ENCODE measurements at regions not wholly inside any gene's neighbourhood (a gene's known extent, or its start where the extent isn't known, plus 50 kb on each side); places are given as distances from the start of the nearest gene placed in this dataset.

DNA sequence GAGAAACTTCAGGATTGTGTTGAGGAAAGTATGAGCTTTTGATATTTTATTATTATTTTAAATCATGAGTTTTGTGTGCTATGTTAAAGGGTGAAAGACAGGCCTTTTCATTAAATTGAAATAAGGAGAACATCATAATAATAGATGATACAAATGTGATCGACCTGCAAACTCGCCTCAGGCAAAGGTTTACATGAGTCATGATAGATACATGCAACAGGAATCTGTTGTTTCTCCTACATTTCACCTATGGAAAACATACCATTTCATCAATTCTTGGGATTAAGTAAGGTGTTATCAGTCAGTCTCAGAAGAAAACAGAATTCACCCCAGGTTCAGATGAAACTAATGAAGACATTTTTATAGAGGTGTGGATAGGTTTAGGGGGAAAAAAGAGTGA lies 1992.5 kb upstream of the PIK3C3 start:
- POLR2A ChIA-PET = no interaction called here

DNA sequence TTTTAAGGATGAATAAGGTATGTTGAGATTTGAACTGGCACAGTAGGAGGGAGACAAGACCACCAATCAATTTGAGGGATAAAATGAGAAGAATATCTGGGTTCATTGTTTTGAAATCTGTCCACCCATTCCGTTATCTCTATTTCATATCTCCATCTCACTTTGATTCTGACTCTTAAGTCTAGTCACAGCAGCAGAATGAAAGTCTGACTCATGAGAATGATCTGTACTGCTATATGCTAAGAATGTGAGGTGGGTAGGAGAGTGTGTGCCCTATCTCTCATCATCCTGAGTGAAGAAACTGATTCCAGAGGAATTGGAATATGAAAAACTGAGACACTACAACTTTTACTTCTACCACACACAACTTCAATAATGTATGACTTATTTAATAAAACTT lies 1994.5 kb upstream of the PIK3C3 start:
- ChIA-PET CTCF (no interaction called here), POLR2A (no interaction called here)
- H3K4me1 Mint-ChIP-seq (ENCODE audit: low read depth) = no peaks in the 10 kb centered on the region
- peaks cover 8% of the 10 kb centered on the region for H3K9me3 Mint-ChIP-seq (ENCODE audit: insufficient read depth)
- DNase-seq (no peak), ATAC-seq (no peak)
- H3K27ac Mint-ChIP-seq = no peak overlapping the region
- H3K27me3 Mint-ChIP-seq (ENCODE audit: low read depth) = no peaks in the 10 kb centered on the region
- no peak overlapping the region for H3K4me3 Mint-ChIP-seq
- no peaks in the 10 kb centered on the region for H3K36me3 Mint-ChIP-seq (ENCODE audit: low read depth)

More for the DNA sequence above, 1992.5 kb upstream of the PIK3C3 start:
- no peak overlapping the region for H3K27ac Mint-ChIP-seq
- H3K36me3 Mint-ChIP-seq (ENCODE audit: low read depth) = no peaks in the 10 kb centered on the region
- ATAC-seq = no peak
- no peaks in the 10 kb centered on the region for H3K4me1 Mint-ChIP-seq (ENCODE audit: low read depth)
- H3K4me3 Mint-ChIP-seq = no peak overlapping the region
- peaks cover 8% of the 10 kb centered on the region for H3K9me3 Mint-ChIP-seq (ENCODE audit: insufficient read depth)
- H3K27me3 Mint-ChIP-seq (ENCODE audit: low read depth) = no peaks in the 10 kb centered on the region
- CTCF ChIA-PET = no interaction called here
- no peak for DNase-seq

GRCh38 chr18:39959839-39960238 lies 1995.2 kb upstream of the PIK3C3 start:
- Mint-ChIP-seq H3K4me3 (no peak overlapping the region), H3K27me3 (ENCODE audit: low read depth) (no peaks in the 10 kb centered on the region), H3K27ac (no peak overlapping the region), H3K36me3 (ENCODE audit: low read depth) (no peaks in the 10 kb centered on the region), H3K4me1 (ENCODE audit: low read depth) (no peaks in the 10 kb centered on the region), H3K9me3 (ENCODE audit: insufficient read depth) (peaks cover 8% of the 10 kb centered on the region)
- ChIA-PET CTCF (no interaction called here), POLR2A (no interaction called here)
- ATAC-seq (no peak), DNase-seq (no peak)

- ChIA-PET POLR2A (no interaction called here), CTCF (no interaction called here)
- ATAC-seq (no peak), DNase-seq (no peak)
- Mint-ChIP-seq H3K27ac (no peak overlapping the region), H3K27me3 (ENCODE audit: low read depth) (no peaks in the 10 kb centered on the region), H3K4me1 (ENCODE audit: low read depth) (no peaks in the 10 kb centered on the region), H3K4me3 (no peak overlapping the region), H3K9me3 (ENCODE audit: insufficient read depth) (peaks cover 8% of the 10 kb centered on the region), H3K36me3 (ENCODE audit: low read depth) (no peaks in the 10 kb centered on the region)
Measured at GRCh38 chr18:39958876-39959275, 1996.2 kb upstream of the PIK3C3 start.

DNA sequence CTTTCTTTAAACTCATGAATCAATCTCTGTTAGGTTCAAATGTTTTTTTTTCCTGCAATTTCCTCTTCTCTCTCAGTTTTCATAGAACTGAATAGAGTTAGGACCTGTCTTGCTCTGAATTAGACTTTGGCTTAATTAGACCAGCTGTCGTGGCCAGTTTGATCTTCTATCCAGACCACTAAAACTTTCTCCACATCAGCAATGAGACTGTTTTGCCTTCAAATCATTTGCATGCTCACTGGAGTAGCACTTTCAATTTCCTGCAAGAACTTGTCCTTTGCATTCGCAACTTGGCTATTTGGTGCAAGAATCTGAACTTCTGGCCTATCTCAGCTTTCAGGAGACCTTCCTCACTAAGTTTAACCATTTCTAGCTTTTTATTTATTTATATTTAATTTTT lies 2002.2 kb upstream of the PIK3C3 start:
- Mint-ChIP-seq H3K27me3 (ENCODE audit: low read depth) (no peaks in the 10 kb centered on the region), H3K9me3 (ENCODE audit: insufficient read depth) (no peaks in the 10 kb centered on the region), H3K4me3 (no peak overlapping the region), H3K36me3 (ENCODE audit: low read depth) (no peaks in the 10 kb centered on the region), H3K27ac (no peak overlapping the region), H3K4me1 (ENCODE audit: low read depth) (no peaks in the 10 kb centered on the region)
- ATAC-seq (no peak), DNase-seq (no peak)
- ChIA-PET POLR2A (no interaction called here), CTCF (no interaction called here)

GRCh38 chr18:39951142-39951720 lies 2003.8 kb upstream of the PIK3C3 start:
- H3K36me3 Mint-ChIP-seq (ENCODE audit: low read depth) = no peaks in the 10 kb centered on the region
- no peak overlapping the region for H3K27ac Mint-ChIP-seq
- H3K27me3 Mint-ChIP-seq (ENCODE audit: low read depth) = no peaks in the 10 kb centered on the region
- CTCF ChIA-PET = no interaction called here
- DNase-seq = no peak
- no peaks in the 10 kb centered on the region for H3K9me3 Mint-ChIP-seq (ENCODE audit: insufficient read depth)
- H3K4me1 Mint-ChIP-seq (ENCODE audit: low read depth) = no peaks in the 10 kb centered on the region
- POLR2A ChIA-PET = no interaction called here
- H3K4me3 Mint-ChIP-seq = no peak overlapping the region
- no peak for ATAC-seq

- Mint-ChIP-seq H3K36me3 (ENCODE audit: low read depth) (no peaks in the 10 kb centered on the region), H3K4me3 (no peak overlapping the region), H3K9me3 (ENCODE audit: insufficient read depth) (no peaks in the 10 kb centered on the region), H3K27ac (no peak overlapping the region), H3K4me1 (ENCODE audit: low read depth) (no peaks in the 10 kb centered on the region), H3K27me3 (ENCODE audit: low read depth) (no peaks in the 10 kb centered on the region)
- no peak for DNase-seq
- POLR2A ChIA-PET = no interaction called here
- CTCF ChIA-PET = no interaction called here
- ATAC-seq = no peak
Measured at GRCh38 chr18:39946623-39947061, 2008.4 kb upstream of the PIK3C3 start.

DNA sequence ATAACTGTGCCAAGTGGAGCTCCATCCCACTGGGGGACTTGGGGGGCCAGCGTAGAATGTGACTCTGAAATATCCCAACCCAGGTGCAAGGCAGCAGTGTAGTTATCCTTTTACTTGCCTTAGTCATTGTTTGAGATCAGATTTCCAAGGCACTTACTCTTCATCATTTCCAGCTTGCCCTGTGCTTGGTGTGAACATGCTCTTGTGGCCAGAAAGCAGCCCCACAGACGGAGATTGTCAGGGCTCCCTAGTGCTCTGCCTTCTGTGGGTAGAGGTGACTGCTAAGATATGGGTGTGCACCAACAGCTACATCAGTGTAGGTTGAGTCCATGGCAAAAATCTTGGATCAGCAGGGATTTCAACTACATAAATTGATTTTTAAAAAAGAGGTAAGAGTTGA lies 2010.0 kb upstream of the PIK3C3 start:
- Mint-ChIP-seq H3K36me3 (ENCODE audit: low read depth) (no peaks in the 10 kb centered on the region), H3K27ac (no peak overlapping the region), H3K9me3 (ENCODE audit: insufficient read depth) (no peaks in the 10 kb centered on the region), H3K4me1 (ENCODE audit: low read depth) (no peaks in the 10 kb centered on the region), H3K27me3 (ENCODE audit: low read depth) (no peaks in the 10 kb centered on the region), H3K4me3 (no peak overlapping the region)
- no peak for DNase-seq
- ChIA-PET POLR2A (no interaction called here), CTCF (no interaction called here)
- ATAC-seq = no peak

DNA sequence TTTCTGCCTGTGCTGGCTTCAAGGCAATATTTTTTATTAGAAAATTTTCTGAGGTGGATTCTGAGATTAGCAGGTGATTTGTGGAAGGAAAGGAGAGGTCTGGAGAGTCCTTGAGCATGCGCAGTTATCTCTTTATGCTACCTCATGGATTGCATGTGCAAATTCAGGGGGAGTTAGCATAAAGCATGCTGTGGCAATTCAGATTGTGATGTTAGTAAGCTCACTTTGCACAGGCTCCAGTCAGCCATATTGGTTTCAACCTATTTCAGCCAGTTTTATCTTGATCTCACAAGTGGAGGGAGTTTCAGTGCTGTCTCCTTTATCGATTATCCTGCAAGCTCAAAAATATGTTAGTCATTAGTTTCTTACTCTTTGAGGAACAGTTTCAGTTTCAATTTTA lies 2012.3 kb upstream of the PIK3C3 start:
- Mint-ChIP-seq H3K4me1 (ENCODE audit: low read depth) (no peaks in the 10 kb centered on the region), H3K27me3 (ENCODE audit: low read depth) (no peaks in the 10 kb centered on the region), H3K27ac (no peak overlapping the region), H3K36me3 (ENCODE audit: low read depth) (no peaks in the 10 kb centered on the region), H3K4me3 (no peak overlapping the region), H3K9me3 (ENCODE audit: insufficient read depth) (no peaks in the 10 kb centered on the region)
- DNase-seq (no peak), ATAC-seq (no peak)
- CTCF ChIA-PET = interaction anchor here (0.6 to 0.8 kb wide), 2 partner anchors 45 to 1269 kb away, joined by 3 read pairs; no protein-coding TSS in a partner anchor
- POLR2A ChIA-PET = no interaction called here

- POLR2A ChIA-PET = no interaction called here
- H3K4me3 Mint-ChIP-seq = no peak overlapping the region
- CTCF ChIA-PET = no interaction called here
- H3K27ac Mint-ChIP-seq = no peak overlapping the region
- DNase-seq = no peak
- H3K9me3 Mint-ChIP-seq (ENCODE audit: insufficient read depth) = no peaks in the 10 kb centered on the region
- no peaks in the 10 kb centered on the region for H3K27me3 Mint-ChIP-seq (ENCODE audit: low read depth)
- no peak for ATAC-seq
- H3K4me1 Mint-ChIP-seq (ENCODE audit: low read depth) = no peaks in the 10 kb centered on the region
- H3K36me3 Mint-ChIP-seq (ENCODE audit: low read depth) = no peaks in the 10 kb centered on the region
Measured at GRCh38 chr18:39938676-39939608, 2016.1 kb upstream of the PIK3C3 start.

DNA sequence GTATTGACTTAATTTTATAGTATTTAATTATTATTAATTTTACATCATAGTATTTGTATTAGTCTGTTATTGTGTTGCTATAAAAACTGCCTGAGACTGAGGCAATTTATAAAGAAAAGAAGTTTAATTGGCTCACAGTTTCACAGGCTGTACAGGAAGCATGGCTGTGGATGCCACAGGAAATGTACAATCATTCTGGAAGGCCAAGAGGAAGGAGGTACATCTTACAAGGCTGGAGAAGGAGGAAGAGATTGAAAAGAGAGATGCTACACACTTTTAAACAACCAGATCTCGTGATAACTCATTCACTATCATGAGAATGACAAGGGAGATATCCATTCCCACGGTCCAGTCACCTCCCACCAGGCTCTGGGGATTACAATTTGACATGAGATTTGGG lies 2019.4 kb upstream of the PIK3C3 start:
- no peaks in the 10 kb centered on the region for H3K9me3 Mint-ChIP-seq (ENCODE audit: insufficient read depth)
- no peak overlapping the region for H3K4me3 Mint-ChIP-seq
- no peak overlapping the region for H3K27ac Mint-ChIP-seq
- no peaks in the 10 kb centered on the region for H3K27me3 Mint-ChIP-seq (ENCODE audit: low read depth)
- ATAC-seq = no peak
- H3K4me1 Mint-ChIP-seq (ENCODE audit: low read depth) = no peaks in the 10 kb centered on the region
- ChIA-PET POLR2A (no interaction called here), CTCF (no interaction called here)
- DNase-seq = no peak
- H3K36me3 Mint-ChIP-seq (ENCODE audit: low read depth) = no peaks in the 10 kb centered on the region

- Mint-ChIP-seq H3K4me1 (ENCODE audit: low read depth) (no peaks in the 10 kb centered on the region), H3K9me3 (ENCODE audit: insufficient read depth) (no peaks in the 10 kb centered on the region), H3K27me3 (ENCODE audit: low read depth) (no peaks in the 10 kb centered on the region), H3K36me3 (ENCODE audit: low read depth) (no peaks in the 10 kb centered on the region), H3K27ac (no peak overlapping the region), H3K4me3 (no peak overlapping the region)
- ChIA-PET POLR2A (interaction anchor here (0.7 kb wide), 1 partner anchor 132 kb away, joined by 3 read pairs; no protein-coding TSS in a partner anchor), CTCF (no interaction called here)
- ATAC-seq (no peak), DNase-seq (no peak)
Measured at GRCh38 chr18:39918847-39919246, 2036.2 kb upstream of the PIK3C3 start.
